ENCODE measurements at regions not wholly inside any gene's neighbourhood (a gene's known extent, or its start where the extent isn't known, plus 50 kb on each side); places are given as distances from the start of the nearest gene placed in this dataset.
"Not testable (repeated sequence)": the region's sequence is repeated elsewhere in the genome, so short reads cannot be mapped to it uniquely, and the experiment has no call there.

DNA sequence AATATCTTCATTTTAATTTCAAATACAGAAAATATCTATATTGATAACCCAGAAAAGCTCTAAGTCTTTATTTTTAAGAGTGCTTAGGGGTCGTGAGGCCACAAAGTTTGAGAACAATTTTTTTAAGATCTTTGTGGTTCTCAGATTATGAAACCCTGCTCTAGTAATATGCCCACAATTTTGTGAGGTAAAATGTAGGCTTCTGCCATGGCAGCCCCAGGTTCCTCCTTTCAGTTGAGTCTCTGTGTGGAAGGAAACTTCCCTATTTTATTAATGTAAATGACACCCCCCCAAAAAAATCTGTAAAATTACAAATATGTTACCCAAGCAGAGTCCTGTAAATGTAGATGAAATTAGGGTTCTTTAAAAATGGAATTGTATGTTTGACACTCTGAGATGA, 600.5 kb downstream of the SATB2 start:
- Histone ChIP-seq H3K4me3 (no peak overlapping the region), H3K27ac (no peak overlapping the region)
- DNase-seq (ENCODE audit: low spot score), result no peak
- TF ChIP-seq, protein P1, sequence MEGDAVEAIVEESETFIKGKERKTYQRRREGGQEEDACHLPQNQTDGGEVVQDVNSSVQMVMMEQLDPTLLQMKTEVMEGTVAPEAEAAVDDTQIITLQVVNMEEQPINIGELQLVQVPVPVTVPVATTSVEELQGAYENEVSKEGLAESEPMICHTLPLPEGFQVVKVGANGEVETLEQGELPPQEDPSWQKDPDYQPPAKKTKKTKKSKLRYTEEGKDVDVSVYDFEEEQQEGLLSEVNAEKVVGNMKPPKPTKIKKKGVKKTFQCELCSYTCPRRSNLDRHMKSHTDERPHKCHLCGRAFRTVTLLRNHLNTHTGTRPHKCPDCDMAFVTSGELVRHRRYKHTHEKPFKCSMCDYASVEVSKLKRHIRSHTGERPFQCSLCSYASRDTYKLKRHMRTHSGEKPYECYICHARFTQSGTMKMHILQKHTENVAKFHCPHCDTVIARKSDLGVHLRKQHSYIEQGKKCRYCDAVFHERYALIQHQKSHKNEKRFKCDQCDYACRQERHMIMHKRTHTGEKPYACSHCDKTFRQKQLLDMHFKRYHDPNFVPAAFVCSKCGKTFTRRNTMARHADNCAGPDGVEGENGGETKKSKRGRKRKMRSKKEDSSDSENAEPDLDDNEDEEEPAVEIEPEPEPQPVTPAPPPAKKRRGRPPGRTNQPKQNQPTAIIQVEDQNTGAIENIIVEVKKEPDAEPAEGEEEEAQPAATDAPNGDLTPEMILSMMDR (IDR thresholded peaks at IDR 0.05), result no peak

DNA sequence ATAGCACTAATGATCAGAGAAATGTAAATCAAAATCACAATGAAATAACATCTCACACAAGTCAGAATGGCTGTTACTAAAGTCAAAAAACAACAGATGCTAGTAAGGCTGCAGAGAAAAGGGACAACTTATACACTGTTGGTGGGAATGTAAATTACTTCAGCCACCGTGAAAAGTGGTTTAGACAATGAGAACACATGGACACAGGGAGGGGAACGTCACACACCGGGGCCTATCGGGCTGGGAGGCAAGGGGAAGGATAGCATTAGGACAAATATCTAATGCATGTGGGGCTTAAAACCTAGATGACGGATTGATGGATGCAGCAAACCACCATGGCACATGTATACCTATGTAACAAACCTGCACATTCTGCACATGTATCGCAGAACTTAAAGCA, 602.0 kb downstream of the SATB2 start:
- not testable (repeated sequence) for DNase-seq (ENCODE audit: low spot score)

DNA sequence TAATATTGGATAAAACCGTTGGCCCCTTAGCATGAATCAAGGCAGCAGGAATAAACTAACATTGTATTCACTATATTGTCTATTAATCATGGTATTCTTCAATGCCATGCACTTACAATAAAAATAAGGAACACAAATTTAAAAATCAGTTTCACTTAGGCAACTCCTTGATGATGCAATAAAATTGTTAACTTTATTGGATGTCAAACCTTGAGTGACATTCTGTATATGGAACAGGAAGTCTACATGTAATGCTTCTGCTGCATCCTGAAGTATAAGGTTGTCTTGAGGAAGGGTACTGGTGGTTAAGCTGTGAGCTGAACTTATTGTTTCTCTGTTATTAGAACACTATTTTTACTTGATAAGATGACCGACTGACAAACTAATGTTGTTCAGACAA, 605.5 kb downstream of the SATB2 start:
- no peak for DNase-seq (ENCODE audit: low spot score)
- H3K4me3 ChIP-seq, result no peak overlapping the region
- H3K27ac ChIP-seq, result no peak overlapping the region
- TF ChIP-seq, protein P1 (IDR thresholded peaks at IDR 0.05), result no peak

More for the DNA sequence above, 602.0 kb downstream of the SATB2 start:
- H3K4me3 ChIP-seq, H3K27ac ChIP-seq: not testable (repeated sequence)

DNA sequence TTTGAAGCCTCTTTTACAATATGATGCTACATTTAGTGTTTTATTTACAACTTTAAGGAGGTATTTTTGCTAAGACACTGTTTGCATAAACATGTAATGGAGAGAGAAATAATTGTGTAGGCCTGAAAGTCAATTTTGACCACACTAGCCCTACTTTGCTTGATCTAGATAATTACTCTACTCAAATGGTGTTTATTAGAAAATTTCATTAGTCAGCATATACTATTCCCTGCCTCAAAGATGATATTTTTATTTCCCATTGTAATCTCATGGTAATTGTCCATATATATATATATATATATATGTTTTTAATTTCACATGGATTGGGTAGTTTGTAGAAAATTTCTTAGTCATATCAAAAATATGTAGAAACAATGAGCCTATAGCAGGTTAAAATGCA, 632.2 kb downstream of the SATB2 start:
- no peak overlapping the region for H3K27ac ChIP-seq
- no peak overlapping the region for H3K4me3 ChIP-seq
- no peak for DNase-seq (ENCODE audit: low spot score)
- TF ChIP-seq, protein P1 (IDR thresholded peaks at IDR 0.05), result no peak

DNA sequence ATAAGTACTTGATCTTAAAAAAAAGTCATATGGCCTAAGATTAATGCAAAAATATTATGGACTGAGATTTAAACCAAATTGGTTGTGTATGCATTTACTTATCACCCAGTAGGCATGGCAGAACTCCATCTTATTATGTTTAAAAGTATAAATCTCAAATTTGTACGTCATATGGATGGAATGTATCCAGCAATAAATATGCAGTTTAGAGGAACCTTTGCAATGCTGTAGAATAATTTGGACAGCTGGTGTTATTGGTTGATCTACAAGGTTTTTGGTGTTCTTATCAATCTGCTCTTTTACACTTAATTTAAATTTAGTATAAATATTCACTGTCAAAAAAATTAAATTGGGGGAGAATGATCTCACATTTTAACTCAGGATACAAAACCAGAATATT, 640.2 kb downstream of the SATB2 start:
- no peak for DNase-seq (ENCODE audit: low spot score)
- Histone ChIP-seq H3K4me3 (no peak overlapping the region), H3K27ac (no peak overlapping the region)
- TF ChIP-seq, protein P1 (IDR thresholded peaks at IDR 0.05), result no peak

DNA sequence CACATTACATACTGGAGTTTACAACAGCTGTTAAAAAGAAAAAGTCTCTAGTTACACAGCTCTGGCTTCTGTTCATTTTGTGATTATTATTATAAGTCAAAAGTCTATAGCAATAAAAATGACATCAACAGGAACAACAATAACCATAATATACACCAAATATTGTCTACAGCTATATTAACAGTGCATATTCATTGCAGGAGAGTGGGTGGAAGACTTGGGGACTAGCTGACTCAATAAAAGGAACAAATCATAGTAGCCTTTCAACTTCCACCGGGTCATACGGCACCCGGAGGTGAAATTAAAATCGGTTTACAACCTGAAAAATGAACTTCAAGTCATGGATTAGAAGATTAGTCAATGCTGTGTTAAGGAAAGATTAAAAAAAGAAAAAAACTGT, 642.1 kb downstream of the SATB2 start:
- Histone ChIP-seq H3K4me3 (no peak overlapping the region), H3K27ac (no peak overlapping the region)
- TF ChIP-seq, protein P1 (IDR thresholded peaks at IDR 0.05), result no peak
- no peak for DNase-seq (ENCODE audit: low spot score)

DNA sequence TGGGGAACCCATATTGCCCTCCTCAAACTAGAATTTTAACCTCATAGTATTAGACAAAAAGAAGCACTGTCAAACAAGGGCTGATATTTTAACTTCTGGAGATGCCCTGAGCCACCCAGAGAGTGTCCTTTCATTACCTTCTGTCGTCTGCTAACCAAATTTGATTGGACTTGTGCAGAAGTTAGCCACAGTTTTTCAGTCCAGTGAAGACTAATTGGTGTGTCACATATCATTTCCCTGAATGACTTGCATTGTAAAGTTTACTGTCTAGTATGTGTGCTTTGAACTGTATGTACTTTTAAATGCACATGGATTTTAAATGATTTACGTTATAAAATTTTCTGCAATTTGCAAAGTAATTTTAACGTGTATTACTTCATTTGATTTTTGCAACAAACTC, 646.5 kb downstream of the SATB2 start:
- no peak overlapping the region for H3K4me3 ChIP-seq
- no peak for DNase-seq (ENCODE audit: low spot score)
- TF ChIP-seq, protein P1 (IDR thresholded peaks at IDR 0.05), result no peak
- no peak overlapping the region for H3K27ac ChIP-seq

DNA sequence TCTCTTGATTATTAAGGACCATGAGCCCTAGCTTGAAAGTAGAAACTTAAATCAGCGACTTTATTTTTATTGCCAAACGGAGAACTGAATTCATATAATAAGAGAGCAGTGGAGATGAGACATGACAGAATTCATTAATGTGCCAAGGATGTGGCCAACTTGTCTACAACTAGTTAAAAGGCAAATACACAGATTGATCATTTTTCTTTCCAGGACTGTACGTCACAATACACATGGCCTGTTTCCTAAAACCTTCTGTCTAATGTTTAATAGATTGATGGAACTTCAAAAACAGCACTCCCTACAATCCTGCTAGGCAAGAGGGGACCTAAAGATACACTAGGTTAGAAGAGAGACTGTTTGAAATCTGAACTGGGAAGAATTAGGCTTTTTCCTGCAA, 647.8 kb downstream of the SATB2 start:
- Histone ChIP-seq H3K27ac (no peak overlapping the region), H3K4me3 (no peak overlapping the region)
- TF ChIP-seq, protein P1 (IDR thresholded peaks at IDR 0.05), result no peak
- no peak for DNase-seq (ENCODE audit: low spot score)
